GM12891 (cell line): ENCODE measurements at regions not wholly inside any gene's neighbourhood (a gene's known extent, or its start where the extent isn't known, plus 50 kb on each side); places are given as distances from the start of the nearest gene placed in this dataset.

Experiments
- POLR2A ChIP-seq: IDR thresholded peaks from 2 replicates; pipeline ENCODE4 v1.6.1; 2011; ENCODE audit warnings: low read depth, low read length, control low read depth
- POLR2AphosphoS5 ChIP-seq: IDR thresholded peaks from 2 replicates; pipeline ENCODE4 v1.6.1; 2011; ENCODE audit warnings: low read depth, low read length, control low read depth
- POU2F2 ChIP-seq: IDR thresholded peaks from 2 replicates; pipeline ENCODE4 v1.6.1; 2011; ENCODE audit warnings: low read depth, mild to moderate bottlenecking, control low read depth, low read length, moderate library complexity
- SPI1 ChIP-seq: IDR thresholded peaks from 2 replicates; pipeline ENCODE4 v1.6.1; 2011; ENCODE audit warnings: low read depth, low read length, control low read depth
- TAF1 ChIP-seq: IDR thresholded peaks from 2 replicates; pipeline ENCODE4 v1.6.1; 2011; ENCODE audit warnings: low read depth, low read length, control low read depth

GRCh38 chr11:38593649-38594048, 1995.6 kb upstream of the RAG2 start:
- no peak for TF ChIP-seq POLR2A
- no peak for TF ChIP-seq POLR2AphosphoS5
- no peak for TF ChIP-seq TAF1
- TF ChIP-seq POU2F2, result no peak
- TF ChIP-seq SPI1, result no peak
